ENCODE measurements at regions not wholly inside any gene's neighbourhood (a gene's known extent, or its start where the extent isn't known, plus 50 kb on each side); places are given as distances from the start of the nearest gene placed in this dataset.

DNA sequence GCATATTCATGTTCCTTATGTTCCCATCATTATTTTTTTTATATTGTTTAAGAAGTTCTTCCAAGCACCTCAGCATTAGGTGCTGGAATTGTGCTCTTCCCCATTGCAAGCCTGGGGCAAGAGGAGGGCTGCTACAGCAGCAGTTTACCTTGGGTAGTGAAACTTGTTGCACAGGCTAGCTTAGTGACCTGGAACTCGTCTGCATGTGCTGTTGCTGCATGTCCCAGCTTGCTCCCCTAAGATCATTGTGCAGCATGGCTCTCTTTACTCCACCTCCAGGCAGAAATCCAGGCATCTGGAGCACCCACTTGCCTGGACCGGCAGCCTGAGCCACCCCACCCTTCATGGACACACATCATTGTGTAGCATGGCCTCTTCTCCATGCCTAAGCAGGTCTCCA lies 776.0 kb downstream of the GLUD2 start:
- TF ChIP-seq EP300 (IDR thresholded peaks at IDR 0.05; ENCODE audit: borderline replicate concordance) (no peak), TCF12 (IDR thresholded peaks at IDR 0.05; ENCODE audit: low read depth) (no peak), CEBPB (IDR thresholded peaks at IDR 0.05) (no peak), REST (IDR thresholded peaks at IDR 0.05; ENCODE audit: low read depth) (no peak), TEAD4 (IDR thresholded peaks at IDR 0.05) (no peak), NFIC (IDR thresholded peaks at IDR 0.05) (no peak), CREB1 (IDR thresholded peaks at IDR 0.05; ENCODE audit: low read depth) (no peak), EGR1 (IDR thresholded peaks at IDR 0.05) (no peak), TAF1 (IDR thresholded peaks at IDR 0.05; ENCODE audit: low read depth) (no peak)
- TF ChIP-seq, protein P1, sequence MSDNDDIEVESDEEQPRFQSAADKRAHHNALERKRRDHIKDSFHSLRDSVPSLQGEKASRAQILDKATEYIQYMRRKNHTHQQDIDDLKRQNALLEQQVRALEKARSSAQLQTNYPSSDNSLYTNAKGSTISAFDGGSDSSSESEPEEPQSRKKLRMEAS (IDR thresholded peaks at IDR 0.05), result no peak

DNA sequence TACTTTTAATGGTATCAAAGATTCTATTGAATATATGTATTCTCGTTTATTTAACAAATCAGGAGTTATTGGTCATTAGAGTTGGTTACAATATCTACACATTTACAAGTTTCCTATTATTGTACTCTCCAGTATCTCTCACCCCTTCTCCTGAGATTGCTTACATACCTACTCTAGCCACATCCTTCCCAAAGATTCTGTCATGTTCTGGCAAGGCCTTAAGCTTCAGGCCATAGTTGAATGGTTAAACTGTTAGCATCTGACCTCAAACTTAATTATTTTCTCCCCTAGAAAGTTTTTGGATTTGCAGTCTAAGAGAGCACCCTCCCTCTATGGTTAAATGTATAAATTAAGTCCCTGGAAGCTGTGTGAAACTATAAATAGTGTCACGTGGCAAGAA lies 784.2 kb downstream of the GLUD2 start:
- no peak for TF ChIP-seq ZBTB7A (IDR thresholded peaks at IDR 0.05; ENCODE audit: low read depth)
- no peak for TF ChIP-seq EGR1 (IDR thresholded peaks at IDR 0.05)
- no peak for TF ChIP-seq FOXM1 (IDR thresholded peaks at IDR 0.05; ENCODE audit: borderline replicate concordance, low read depth)

DNA sequence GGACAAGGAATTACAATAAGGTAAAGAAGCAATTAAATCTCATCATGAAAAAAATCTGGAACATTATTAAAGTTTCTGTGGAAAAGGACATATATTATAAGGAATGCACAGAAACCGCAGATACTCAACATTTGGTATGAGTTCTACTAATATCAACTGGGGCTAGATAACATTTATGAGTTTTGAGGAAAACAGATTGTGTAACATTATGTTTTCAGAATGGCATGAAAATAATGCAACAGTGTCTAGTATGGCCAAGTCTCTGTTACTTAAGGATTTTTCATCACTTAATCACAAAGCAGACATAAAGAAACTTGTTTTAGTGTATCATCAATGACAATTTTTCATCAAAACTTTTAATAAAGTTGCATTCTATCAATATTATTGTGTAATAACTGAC lies 785.0 kb downstream of the GLUD2 start:
- TF ChIP-seq CEBPB (IDR thresholded peaks at IDR 0.05) (no peak), FOXM1 (IDR thresholded peaks at IDR 0.05; ENCODE audit: borderline replicate concordance, low read depth) (no peak), NFIC (IDR thresholded peaks at IDR 0.05) (no peak), REST (IDR thresholded peaks at IDR 0.05; ENCODE audit: low read depth) (no peak), EGR1 (IDR thresholded peaks at IDR 0.05) (no peak), ZBTB7A (IDR thresholded peaks at IDR 0.05; ENCODE audit: low read depth) (no peak), TAF1 (IDR thresholded peaks at IDR 0.05; ENCODE audit: low read depth) (no peak)

DNA sequence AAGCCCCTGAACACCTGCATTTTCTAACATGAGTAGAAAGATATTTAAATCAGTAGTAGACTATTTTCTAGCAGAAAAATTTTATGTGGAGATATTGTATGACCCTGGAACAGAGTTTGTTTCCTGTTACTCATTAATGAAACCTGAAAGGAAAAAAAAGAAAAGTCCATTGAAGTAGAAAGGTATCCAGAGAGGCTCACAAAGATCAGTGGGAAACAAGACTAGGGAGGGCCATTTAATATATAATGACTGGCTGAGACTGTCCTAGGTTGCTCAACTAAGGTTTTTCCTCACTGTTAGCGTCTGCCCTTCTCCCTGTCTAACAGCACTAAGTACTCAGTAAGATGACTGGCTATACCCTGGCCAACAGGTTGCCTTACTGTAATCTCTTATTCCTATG lies 788.6 kb downstream of the GLUD2 start:
- no peak for TF ChIP-seq TEAD4 (IDR thresholded peaks at IDR 0.05)
- TF ChIP-seq REST (IDR thresholded peaks at IDR 0.05; ENCODE audit: low read depth), result no peak
- TF ChIP-seq NFIC (IDR thresholded peaks at IDR 0.05), result no peak
- no peak for TF ChIP-seq EGR1 (IDR thresholded peaks at IDR 0.05)

- TF ChIP-seq EGR1 (IDR thresholded peaks at IDR 0.05), result no peak
- TF ChIP-seq CREB1 (IDR thresholded peaks at IDR 0.05; ENCODE audit: low read depth), result no peak
- TF ChIP-seq RAD21 (IDR thresholded peaks at IDR 0.05; ENCODE audit: low read depth), result no peak
- no peak for TF ChIP-seq TCF12 (IDR thresholded peaks at IDR 0.05; ENCODE audit: low read depth)
- no peak for TF ChIP-seq EP300 (IDR thresholded peaks at IDR 0.05; ENCODE audit: borderline replicate concordance)
- no peak for TF ChIP-seq TAF1 (IDR thresholded peaks at IDR 0.05; ENCODE audit: low read depth)
- no peak for TF ChIP-seq ZBTB7A (IDR thresholded peaks at IDR 0.05; ENCODE audit: low read depth)
- no peak for TF ChIP-seq NFIC (IDR thresholded peaks at IDR 0.05)
Measured at GRCh38 chrX:121851033-121851432, 803.6 kb downstream of the GLUD2 start.

DNA sequence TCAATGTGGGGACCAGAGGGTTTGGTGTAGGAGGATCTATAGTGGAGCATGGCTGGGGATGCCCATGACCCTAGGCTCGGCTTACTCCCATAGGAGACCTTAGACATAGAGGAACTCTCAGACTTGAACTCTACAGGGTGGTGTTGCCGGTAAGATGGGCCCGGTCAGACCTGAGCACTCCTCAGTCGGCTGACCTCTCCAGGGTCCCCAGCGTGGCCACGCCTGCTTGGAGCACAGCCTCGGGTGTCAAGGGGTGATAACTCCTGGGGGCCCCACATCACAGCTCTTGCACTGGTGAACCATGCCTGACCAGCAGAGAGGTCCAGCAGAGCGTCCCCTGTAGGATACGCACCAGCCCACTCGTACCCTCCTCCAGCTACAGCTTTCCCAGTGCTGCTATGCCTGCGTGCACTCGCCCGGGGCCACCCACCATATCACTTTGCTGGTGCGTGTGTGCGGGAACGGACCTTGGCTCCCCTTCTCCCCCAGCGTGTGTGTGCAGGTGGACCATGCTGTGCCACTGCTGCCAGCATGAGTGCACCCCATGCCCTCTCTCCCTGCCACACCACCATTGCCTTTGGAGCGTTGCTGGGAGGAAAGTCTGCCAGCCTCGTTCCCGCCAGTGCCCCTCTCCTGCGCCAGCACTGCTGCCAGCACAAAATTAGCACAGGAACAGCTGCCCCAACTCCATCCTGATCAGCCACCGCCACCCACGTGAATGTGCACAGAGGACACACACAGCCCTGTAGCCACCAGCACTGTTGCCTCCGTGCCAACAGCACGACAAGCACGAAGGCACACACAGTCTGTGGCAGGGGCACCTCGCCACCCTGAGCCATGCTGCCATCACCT lies 806.6 kb downstream of the GLUD2 start:
- TF ChIP-seq REST (IDR thresholded peaks at IDR 0.05; ENCODE audit: low read depth), result no peak
- no peak for TF ChIP-seq ZBTB7A (IDR thresholded peaks at IDR 0.05; ENCODE audit: low read depth)
- TF ChIP-seq CREB1 (IDR thresholded peaks at IDR 0.05; ENCODE audit: low read depth), result no peak
